GM12878 (cell line): ENCODE measurements at regions not wholly inside any gene's neighbourhood (a gene's known extent, or its start where the extent isn't known, plus 50 kb on each side); places are given as distances from the start of the nearest gene placed in this dataset.

Experiments used
- ATAC-seq: fragments of 200-7000 bp; cut with Tn5 transposase; 3 replicates; pipeline ENCODE4 v1.9.1; 2020; ENCODE audit warnings: mild to moderate bottlenecking, moderate library complexity
- BruUV-seq: library from RNA; stranded (reverse); fragments of 400-500 nt; replicated peaks from 2 replicates; lab custom pipeline; 2021; lab: Mats Ljungman, UMichigan
- CTCF ChIA-PET: fragments of 300-600 bp; sonication (Branson Sonifier 250); formaldehyde crosslinking; extraction: SDS; loops from one replicate; lab custom pipeline; 2021; ENCODE audit warnings: inconsistent platforms; lab: Yijun Ruan, JAX
- POLR2A ChIA-PET: fragments of 350-600 bp; formaldehyde crosslinking; extraction: SDS; loops from one replicate; lab custom pipeline; 2021; ENCODE audit warnings: inconsistent platforms; lab: Charles Lee
- RAD21 ChIA-PET: fragments of 300-600 bp; sonication (Branson Sonifier 250); formaldehyde crosslinking; loops from one replicate; lab custom pipeline; 2023; ENCODE audit warnings: antibody characterized with exemption; ENCODE audit not compliant: unreplicated experiment; lab: Charles Lee
- SMC1A ChIA-PET: fragments of 300-600 bp; sonication (Branson Sonifier 250); formaldehyde crosslinking; loops from one replicate; lab custom pipeline; 2023; ENCODE audit not compliant: unreplicated experiment, uncharacterized antibody; lab: Charles Lee
- DNase-seq: peaks from one replicate; pipeline ENCODE4 v3.0.0-alpha.2; 2011; ENCODE audit warnings: low read depth, low spot score
- FAIRE-seq: peaks from 3 replicates; lab custom pipeline; 2011; peaks lifted over from hg19 to GRCh38; lab: Jason Lieb, UNC
- H2AFZ ChIP-seq: 2 replicates; pipeline ENCODE4 v1.6.0; 2011; ENCODE audit warnings: low read depth, low read length, control low read depth; ENCODE audit not compliant: control insufficient read depth
- H3K27ac ChIP-seq: 2 replicates; pipeline ENCODE4 v1.5.1; 2011; ENCODE audit warnings: control low read depth; ENCODE audit not compliant: control insufficient read depth, insufficient read depth
- H3K27me3 ChIP-seq, 2 experiments: replicated peaks in 1 of 2; 2 replicates each; pipeline versions ENCODE4 v1.6.0 to v1.6.1; 2011; ENCODE audit warnings: low read length in 1 of 2; ENCODE audit not compliant: control insufficient read depth in 2 of 2, insufficient read depth in 2 of 2
- H3K36me3 ChIP-seq, 2 experiments: 2 replicates each; pipeline ENCODE4 v1.5.1; 2011; ENCODE audit warnings: low read length in 1 of 2; ENCODE audit not compliant: control insufficient read depth in 2 of 2, insufficient read depth in 2 of 2
- H3K4me1 ChIP-seq: 2 replicates; pipeline ENCODE4 v1.6.1; 2011; ENCODE audit warnings: mild to moderate bottlenecking, low read length, moderate library complexity, mixed read lengths; ENCODE audit not compliant: control insufficient read depth, insufficient read depth
- H3K4me2 ChIP-seq: 2 replicates; pipeline ENCODE4 v1.6.0; 2011; ENCODE audit warnings: control low read depth; ENCODE audit not compliant: control insufficient read depth, insufficient read depth
- H3K4me3 ChIP-seq: fragments of 200-600 bp; sonication (generic); 2 replicates; pipeline ENCODE4 v1.5.1; 2016
- H3K79me2 ChIP-seq: 2 replicates; pipeline ENCODE4 v1.6.0; 2011; ENCODE audit warnings: low read length; ENCODE audit not compliant: control insufficient read depth, insufficient read depth
- H3K9ac ChIP-seq: 2 replicates; pipeline ENCODE4 v1.8.0; 2011; ENCODE audit warnings: low read length, control low read depth, mixed read lengths; ENCODE audit not compliant: control insufficient read depth, insufficient read depth
- H3K9me3 ChIP-seq: replicated peaks from 3 replicates; pipeline ENCODE4 v1.5.1; 2011; ENCODE audit warnings: mild to moderate bottlenecking, low read length; ENCODE audit not compliant: control insufficient read depth, insufficient read depth
- H4K20me1 ChIP-seq: 2 replicates; pipeline ENCODE4 v1.6.0; 2011; ENCODE audit not compliant: control insufficient read depth, insufficient read depth
- CHD4 ChIP-seq: fragments of 200-600 bp; sonication (generic); IDR thresholded peaks from 2 replicates; pipeline ENCODE4 v1.6.1; 2016; ENCODE audit warnings: mild to moderate bottlenecking
- DPF2 ChIP-seq: fragments of 450-650 bp; IDR thresholded peaks from 2 replicates; pipeline ENCODE4 v1.6.1; 2017; ENCODE audit warnings: mild to moderate bottlenecking
- ETV6 ChIP-seq, 2 experiments: fragments of 450-650 bp in 1 of 2; IDR thresholded peaks in 1 of 2; conservative IDR thresholded peaks in 1 of 2; 2 replicates each; pipeline ENCODE4 v1.6.1; 2014; ENCODE audit warnings: antibody characterized with exemption in 1 of 2, borderline replicate concordance in 1 of 2, low read depth in 1 of 2, mild to moderate bottlenecking in 1 of 2, moderate library complexity in 1 of 2
- KDM1A ChIP-seq: fragments of 200-600 bp; sonication (generic); IDR thresholded peaks from 2 replicates; pipeline ENCODE4 v1.6.1; 2016; ENCODE audit warnings: borderline replicate concordance
- NBN ChIP-seq: fragments of 450-650 bp; IDR thresholded peaks from 2 replicates; pipeline ENCODE4 v1.6.1; 2016
- NFIC ChIP-seq: IDR thresholded peaks from 2 replicates; pipeline ENCODE4 v1.6.1; 2012; ENCODE audit warnings: low read depth, mild to moderate bottlenecking, inconsistent platforms, low read length, moderate library complexity
- NR2C2 ChIP-seq: IDR thresholded peaks from 2 replicates; pipeline ENCODE4 v1.6.1; 2011; ENCODE audit warnings: borderline replicate concordance, low read depth; ENCODE audit not compliant: control insufficient read depth, insufficient read length
- NRF1 ChIP-seq: conservative IDR thresholded peaks from 2 replicates; pipeline ENCODE4 v1.6.1; 2011; ENCODE audit warnings: mild to moderate bottlenecking, low read depth, low read length, improper control_type of control experiment
- POLR2AphosphoS5 ChIP-seq: IDR thresholded peaks from 2 replicates; pipeline ENCODE4 v1.6.1; 2011; ENCODE audit warnings: mild to moderate bottlenecking, low read length, inconsistent platforms
- RAD21 ChIP-seq: IDR thresholded peaks from 2 replicates; pipeline ENCODE4 v1.6.1; 2011; ENCODE audit warnings: mild to moderate bottlenecking, low read depth, low read length, moderate library complexity; ENCODE audit not compliant: insufficient read depth
- TCF7 ChIP-seq: IDR thresholded peaks from 2 replicates; pipeline ENCODE4 v1.6.1; 2014; ENCODE audit warnings: antibody characterized with exemption, borderline replicate concordance
- ZNF24 ChIP-seq: fragments of 450-650 bp; IDR thresholded peaks from 2 replicates; pipeline ENCODE4 v1.6.1; 2017; ENCODE audit warnings: antibody characterized with exemption, mild to moderate bottlenecking
- WGBS: methylation state at CpG from one replicate; pipeline ENCODE4 v1.1.6; 2016; ENCODE audit warnings: low lambda C conversion rate; ENCODE audit not compliant: insufficient replicate concordance, insufficient coverage; ENCODE audit errors: missing lambda C conversion rate; 5-methylcytosine and 5-hydroxymethylcytosine counted together
- in situ Hi-C: fragments of 300-500 bp; cut with MboI; formaldehyde crosslinking; loops from 9 replicates; pipeline ENCODE4 v1.14.3; 2018; ENCODE audit warnings: mixed read lengths
- intact Hi-C: fragments of 100-400 bp; cut with micrococcal nuclease; formaldehyde crosslinking; loops from one replicate; pipeline ENCODE4 v1.14.2; 2022; ENCODE audit not compliant: unreplicated experiment
- TF ChIP-seq, protein P1 (sequence below): fragments of 450-650 bp; IDR thresholded peaks from 2 replicates; pipeline ENCODE4 v1.6.1; 2017; ENCODE audit warnings: mild to moderate bottlenecking, low read depth, inconsistent platforms; ENCODE audit not compliant: poor library complexity, severe bottlenecking
- TF ChIP-seq, protein P2 (sequence below): IDR thresholded peaks from 2 replicates; pipeline ENCODE4 v1.6.1; 2011; ENCODE audit warnings: low read depth, low read length, improper control_type of control experiment, borderline replicate concordance
- TF ChIP-seq, protein P3 (sequence below): fragments of 450-650 bp; IDR thresholded peaks from 2 replicates; pipeline ENCODE4 v1.6.1; 2017; ENCODE audit warnings: borderline replicate concordance

DNA sequence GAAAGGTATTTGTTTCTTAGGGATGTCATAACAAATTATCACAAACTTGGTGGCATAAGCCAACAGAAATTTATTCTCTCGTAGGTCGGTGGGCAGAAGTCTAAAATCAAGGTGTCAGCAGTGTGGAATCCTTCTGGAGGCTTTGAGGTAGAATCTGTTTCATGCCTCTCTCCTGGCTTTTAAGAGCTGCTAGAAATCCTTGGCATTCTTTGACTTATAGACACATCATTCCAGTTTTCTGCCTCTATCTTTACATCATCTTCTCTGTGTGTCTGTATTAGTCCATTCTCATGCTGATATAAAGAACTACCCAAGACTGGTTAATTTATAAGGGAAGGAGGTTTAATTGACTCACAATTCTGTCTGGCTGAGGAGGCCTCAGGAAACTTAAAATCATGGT, 488.1 kb upstream of the PAPPA start:
- SMC1A ChIA-PET, result no interaction called here
- TF ChIP-seq NRF1, result no peak

DNA sequence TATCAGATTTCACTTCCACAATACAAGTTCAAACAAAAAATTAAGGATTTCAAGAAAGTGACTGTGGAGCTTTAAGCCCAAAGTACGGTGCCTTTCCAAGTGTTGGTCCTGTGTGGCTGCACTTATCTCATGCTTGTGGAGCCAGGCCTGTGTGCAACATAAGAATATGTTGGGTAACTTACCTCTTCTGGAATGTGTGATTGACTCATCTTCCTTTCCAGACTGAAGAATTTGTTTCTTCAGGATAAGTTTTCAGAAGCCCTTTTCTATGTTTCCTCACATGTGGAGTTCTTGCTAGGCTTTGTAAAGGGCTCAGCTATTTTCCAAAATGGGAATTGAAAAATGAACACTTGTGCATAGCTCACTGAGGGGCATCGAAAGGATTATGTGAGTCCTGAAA, 485.1 kb upstream of the PAPPA start:
- Histone ChIP-seq H3K4me3 (no peak overlapping the region), H3K79me2 (no peaks in the 10 kb centered on the region), H3K9ac (no peak overlapping the region), H3K4me2 (no peak overlapping the region), H2AFZ (no peak overlapping the region), H4K20me1 (no peaks in the 10 kb centered on the region), H3K9me3 (no peaks in the 10 kb centered on the region), H3K36me3 (no peaks in the 10 kb centered on the region), H3K4me1 (no peaks in the 10 kb centered on the region), H3K27me3 (no peaks in the 10 kb centered on the region), H3K27ac (no peak overlapping the region)
- FAIRE-seq, result no peak
- no peak for TF ChIP-seq NR2C2
- TF ChIP-seq, protein P1, sequence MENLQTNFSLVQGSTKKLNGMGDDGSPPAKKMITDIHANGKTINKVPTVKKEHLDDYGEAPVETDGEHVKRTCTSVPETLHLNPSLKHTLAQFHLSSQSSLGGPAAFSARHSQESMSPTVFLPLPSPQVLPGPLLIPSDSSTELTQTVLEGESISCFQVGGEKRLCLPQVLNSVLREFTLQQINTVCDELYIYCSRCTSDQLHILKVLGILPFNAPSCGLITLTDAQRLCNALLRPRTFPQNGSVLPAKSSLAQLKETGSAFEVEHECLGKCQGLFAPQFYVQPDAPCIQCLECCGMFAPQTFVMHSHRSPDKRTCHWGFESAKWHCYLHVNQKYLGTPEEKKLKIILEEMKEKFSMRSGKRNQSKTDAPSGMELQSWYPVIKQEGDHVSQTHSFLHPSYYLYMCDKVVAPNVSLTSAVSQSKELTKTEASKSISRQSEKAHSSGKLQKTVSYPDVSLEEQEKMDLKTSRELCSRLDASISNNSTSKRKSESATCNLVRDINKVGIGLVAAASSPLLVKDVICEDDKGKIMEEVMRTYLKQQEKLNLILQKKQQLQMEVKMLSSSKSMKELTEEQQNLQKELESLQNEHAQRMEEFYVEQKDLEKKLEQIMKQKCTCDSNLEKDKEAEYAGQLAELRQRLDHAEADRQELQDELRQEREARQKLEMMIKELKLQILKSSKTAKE, result no peak
- TF ChIP-seq RAD21, result no peak
- TF ChIP-seq POLR2AphosphoS5, result no peak
- TF ChIP-seq TCF7, result no peak
- TF ChIP-seq, protein P2, sequence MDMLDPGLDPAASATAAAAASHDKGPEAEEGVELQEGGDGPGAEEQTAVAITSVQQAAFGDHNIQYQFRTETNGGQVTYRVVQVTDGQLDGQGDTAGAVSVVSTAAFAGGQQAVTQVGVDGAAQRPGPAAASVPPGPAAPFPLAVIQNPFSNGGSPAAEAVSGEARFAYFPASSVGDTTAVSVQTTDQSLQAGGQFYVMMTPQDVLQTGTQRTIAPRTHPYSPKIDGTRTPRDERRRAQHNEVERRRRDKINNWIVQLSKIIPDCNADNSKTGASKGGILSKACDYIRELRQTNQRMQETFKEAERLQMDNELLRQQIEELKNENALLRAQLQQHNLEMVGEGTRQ, result no peak
- TF ChIP-seq DPF2, result no peak
- TF ChIP-seq CHD4, result no peak
- TF ChIP-seq, protein P3, sequence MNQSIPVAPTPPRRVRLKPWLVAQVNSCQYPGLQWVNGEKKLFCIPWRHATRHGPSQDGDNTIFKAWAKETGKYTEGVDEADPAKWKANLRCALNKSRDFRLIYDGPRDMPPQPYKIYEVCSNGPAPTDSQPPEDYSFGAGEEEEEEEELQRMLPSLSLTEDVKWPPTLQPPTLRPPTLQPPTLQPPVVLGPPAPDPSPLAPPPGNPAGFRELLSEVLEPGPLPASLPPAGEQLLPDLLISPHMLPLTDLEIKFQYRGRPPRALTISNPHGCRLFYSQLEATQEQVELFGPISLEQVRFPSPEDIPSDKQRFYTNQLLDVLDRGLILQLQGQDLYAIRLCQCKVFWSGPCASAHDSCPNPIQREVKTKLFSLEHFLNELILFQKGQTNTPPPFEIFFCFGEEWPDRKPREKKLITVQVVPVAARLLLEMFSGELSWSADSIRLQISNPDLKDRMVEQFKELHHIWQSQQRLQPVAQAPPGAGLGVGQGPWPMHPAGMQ, result no peak
- no peak for TF ChIP-seq ZNF24
- TF ChIP-seq NFIC, result no peak
- no peak for TF ChIP-seq NBN
- no peak for TF ChIP-seq ETV6 (conservative IDR thresholded peaks at IDR 0.05 in 1 of 2, IDR thresholded peaks at IDR 0.05 in 1 of 2; ENCODE audit: borderline replicate concordance in 1 of 2, low read depth in 1 of 2)
- no peak for TF ChIP-seq KDM1A
- ATAC-seq, result no peak
- ChIA-PET POLR2A (no interaction called here), SMC1A (no interaction called here), CTCF (interaction anchor here (0.6 kb wide), 1 partner anchor 1835 kb away, joined by 3 read pairs; no protein-coding TSS in a partner anchor), RAD21 (no interaction called here)
- intact Hi-C loops (no loop called here), in situ Hi-C loops (no loop called here)
- 45% methylated on average over 2 of the region's 2 CpGs for WGBS
- no TSS peak for BruUV-seq
- DNase-seq, result no peak

More for the DNA sequence above, 488.1 kb upstream of the PAPPA start:
- Histone ChIP-seq H3K79me2 (no peaks in the 10 kb centered on the region), H2AFZ (no peak overlapping the region), H3K27ac (no peak overlapping the region), H3K4me3 (no peak overlapping the region), H3K9me3 (no peaks in the 10 kb centered on the region), H3K4me2 (no peak overlapping the region), H3K4me1 (no peaks in the 10 kb centered on the region), H3K9ac (no peak overlapping the region), H3K36me3 (no peaks in the 10 kb centered on the region), H3K27me3 (no peaks in the 10 kb centered on the region), H4K20me1 (no peaks in the 10 kb centered on the region)
- intact Hi-C loops (no loop called here), in situ Hi-C loops (no loop called here)
- CTCF ChIA-PET, result no interaction called here
- POLR2A ChIA-PET, result no interaction called here
- no peak for FAIRE-seq
- DNase-seq, result no peak
- WGBS, result 2% methylated on average over 2 of the region's 2 CpGs
- BruUV-seq, result no TSS peak
- RAD21 ChIA-PET, result no interaction called here
- ATAC-seq, result no peak
